H1 (cell line): ENCODE measurements at regions not wholly inside any gene's neighbourhood (a gene's known extent, or its start where the extent isn't known, plus 50 kb on each side); places are given as distances from the start of the nearest gene placed in this dataset.

ENCODE experiments used
- CTCF ChIA-PET: fragments of 300-600 bp; sonication (Branson Sonifier 250); formaldehyde crosslinking; loops from one replicate; lab custom pipeline; 2021; ENCODE audit not compliant: partially characterized antibody; lab: Charles Lee
- POLR2A ChIA-PET: fragments of 300-600 bp; sonication (Branson Sonifier 250); formaldehyde crosslinking; loops from one replicate; lab custom pipeline; 2021; ENCODE audit warnings: inconsistent platforms; ENCODE audit not compliant: partially characterized antibody; lab: Charles Lee
- DNase-seq, 2 experiments: peaks; one replicate each; pipeline versions ENCODE4 v3.0.0 to v3.0.0-alpha.2; 2010 to 2022; ENCODE audit warnings: low spot score in 2 of 2, low read depth in 1 of 2, mixed read lengths in 1 of 2
- FAIRE-seq: peaks from 2 replicates; lab custom pipeline; 2011; peaks lifted over from hg19 to GRCh38; lab: Jason Lieb, UNC
- H2AFZ ChIP-seq: 2 replicates; pipeline ENCODE4 v1.8.1; 2012; ENCODE audit warnings: low read length, inconsistent platforms
- H2AK5ac ChIP-seq: 2 replicates; pipeline ENCODE4 v1.6.1; 2013; ENCODE audit warnings: low read depth, low read length
- H2BK120ac ChIP-seq: replicated peaks from 2 replicates; pipeline ENCODE3; 2013; ENCODE audit warnings: low read depth, low read length, inconsistent platforms
- H2BK12ac ChIP-seq: 2 replicates; pipeline ENCODE4 v1.6.1; 2013; ENCODE audit warnings: low read depth, low read length
- H2BK15ac ChIP-seq: 2 replicates; pipeline ENCODE4 v1.6.1; 2013; ENCODE audit warnings: low read length
- H2BK20ac ChIP-seq: 2 replicates; pipeline ENCODE4 v1.6.1; 2013; ENCODE audit warnings: low read length
- H2BK5ac ChIP-seq: 2 replicates; pipeline ENCODE4 v1.6.1; 2013; ENCODE audit warnings: low read depth, low read length
- H3K14ac ChIP-seq: 2 replicates; pipeline ENCODE4 v1.6.1; 2013; ENCODE audit warnings: inconsistent platforms; ENCODE audit not compliant: insufficient read length
- H3K18ac ChIP-seq: 2 replicates; pipeline ENCODE4 v1.6.1; 2013; ENCODE audit warnings: low read length; ENCODE audit errors: extremely low read depth
- H3K23ac ChIP-seq: 2 replicates; pipeline ENCODE4 v1.6.1; 2013; ENCODE audit warnings: inconsistent platforms; ENCODE audit not compliant: insufficient read length
- H3K23me2 ChIP-seq: 2 replicates; pipeline ENCODE4 v1.6.1; 2013; ENCODE audit warnings: low read depth, low read length
- H3K27ac ChIP-seq: 2 replicates; pipeline ENCODE4 v1.6.1; 2011; ENCODE audit warnings: low read depth, low read length, inconsistent platforms
- H3K27me3 ChIP-seq, 4 experiments: replicated peaks in 1 of 4; 1 replicate in 1 of 4; 2 replicates in 3 of 4; pipeline versions ENCODE4 v1.6.1 to v1.8.1; 2011 to 2013; ENCODE audit warnings: low read length in 3 of 4, mild to moderate bottlenecking in 3 of 4, inconsistent platforms in 2 of 4, mixed read lengths in 2 of 4, moderate library complexity in 1 of 4; ENCODE audit not compliant: control insufficient read depth in 3 of 4, insufficient read depth in 3 of 4; ENCODE audit errors: extremely low read depth in 1 of 4
- H3K36me3 ChIP-seq, 4 experiments: 2 replicates each; pipeline versions ENCODE4 v1.6.1 to v1.8.1; 2011 to 2013; ENCODE audit warnings: mild to moderate bottlenecking in 4 of 4, low read length in 3 of 4, moderate library complexity in 2 of 4, control low read depth in 1 of 4, inconsistent platforms in 1 of 4; ENCODE audit not compliant: insufficient read depth in 4 of 4, control insufficient read depth in 2 of 4
- H3K4ac ChIP-seq: replicated peaks from 2 replicates; pipeline ENCODE3; 2013; ENCODE audit warnings: low read length, low read depth, mixed read lengths, inconsistent platforms; ENCODE audit not compliant: insufficient read length
- H3K4me1 ChIP-seq, 4 experiments: replicated peaks in 1 of 4; 1 replicate in 1 of 4; 2 replicates in 3 of 4; pipeline versions ENCODE4 v1.6.1 to v1.8.1; 2011 to 2013; ENCODE audit warnings: low read length in 3 of 4, inconsistent platforms in 2 of 4, mixed read lengths in 1 of 4; ENCODE audit not compliant: insufficient read depth in 4 of 4, control insufficient read depth in 3 of 4
- H3K4me2 ChIP-seq, 2 experiments: 2 replicates each; pipeline versions ENCODE4 v1.6.1 to v1.8.1; 2011 to 2013; ENCODE audit warnings: low read depth in 2 of 2, low read length in 2 of 2, control low read depth in 1 of 2, inconsistent platforms in 1 of 2, mild to moderate bottlenecking in 1 of 2; ENCODE audit not compliant: insufficient read depth in 1 of 2
- H3K4me3 ChIP-seq, 4 experiments: fragments of 200-600, 300-600 bp in 1 of 4; sonication (generic), shearing (Covaris generic), sonication (Bioruptor Twin) in 1 of 4; 2 replicates each; pipeline versions ENCODE4 v1.5.1 to v1.8.1; 2011 to 2016; ENCODE audit warnings: low read length in 4 of 4, low read depth in 3 of 4, control low read depth in 2 of 4, inconsistent platforms in 2 of 4, mild to moderate bottlenecking in 2 of 4, mixed read lengths in 1 of 4, moderate library complexity in 1 of 4; ENCODE audit not compliant: insufficient read depth in 2 of 4; ENCODE audit errors: extremely low read depth in 1 of 4
- H3K56ac ChIP-seq: replicated peaks from 2 replicates; pipeline ENCODE3; 2013; ENCODE audit warnings: low read depth, mild to moderate bottlenecking, mixed read lengths, low read length, inconsistent platforms; ENCODE audit not compliant: insufficient read length
- H3K79me1 ChIP-seq: 2 replicates; pipeline ENCODE4 v1.6.1; 2013; ENCODE audit warnings: low read depth, low read length, control low read depth
- H3K79me2 ChIP-seq, 2 experiments: 2 replicates each; pipeline versions ENCODE4 v1.6.1 to v1.8.1; 2012 to 2013; ENCODE audit warnings: low read length in 2 of 2, mild to moderate bottlenecking in 2 of 2, inconsistent platforms in 1 of 2; ENCODE audit not compliant: insufficient read depth in 2 of 2, control insufficient read depth in 1 of 2
- H3K9ac ChIP-seq, 4 experiments: replicated peaks in 1 of 4; 1 replicate in 1 of 4; 2 replicates in 3 of 4; pipeline versions ENCODE4 v1.6.1 to v1.8.1; 2011 to 2013; ENCODE audit warnings: low read depth in 3 of 4, low read length in 3 of 4, control low read depth in 2 of 4, mild to moderate bottlenecking in 2 of 4, moderate library complexity in 2 of 4, inconsistent platforms in 1 of 4; ENCODE audit errors: extremely low read depth in 1 of 4
- H3K9me3 ChIP-seq, 2 experiments: 2 replicates each; pipeline versions ENCODE4 v1.6.1 to v1.8.1; 2012 to 2013; ENCODE audit warnings: mild to moderate bottlenecking in 2 of 2, moderate library complexity in 2 of 2, control low read depth in 1 of 2, inconsistent platforms in 1 of 2, low read depth in 1 of 2, low read length in 1 of 2, mixed read lengths in 1 of 2; ENCODE audit not compliant: insufficient read depth in 2 of 2
- H4K20me1 ChIP-seq, 2 experiments: replicated peaks in 1 of 2; 2 replicates each; pipeline versions ENCODE3 to v1.8.1; 2011 to 2013; ENCODE audit warnings: inconsistent platforms in 2 of 2, low read length in 2 of 2, mild to moderate bottlenecking in 1 of 2; ENCODE audit not compliant: insufficient read depth in 2 of 2, control insufficient read depth in 1 of 2
- H4K5ac ChIP-seq: 2 replicates; pipeline ENCODE4 v1.6.1; 2013; ENCODE audit warnings: low read length, low read depth, mixed read lengths, inconsistent platforms; ENCODE audit not compliant: insufficient read length
- H4K8ac ChIP-seq: 2 replicates; pipeline ENCODE4 v1.8.0; 2013; ENCODE audit warnings: mild to moderate bottlenecking, moderate library complexity, low read length, inconsistent platforms; ENCODE audit not compliant: insufficient read depth; ENCODE audit errors: extremely low read depth
- H4K91ac ChIP-seq: replicated peaks from 2 replicates; pipeline ENCODE3; 2013; ENCODE audit warnings: low read length, mixed read lengths, inconsistent platforms; ENCODE audit not compliant: insufficient read length
- BCL11A ChIP-seq, 2 experiments: IDR thresholded peaks; one replicate each; pipeline ENCODE4 v1.6.1; 2011; ENCODE audit warnings: low read depth in 2 of 2, low read length in 2 of 2, mild to moderate bottlenecking in 2 of 2
- CBX5 ChIP-seq: fragments of 300-800, 300-1000 bp; sonication (generic); IDR thresholded peaks from 2 replicates; pipeline ENCODE4 v1.7.1; 2016; ENCODE audit warnings: antibody characterized with exemption, low read length, low read depth
- CHD2 ChIP-seq: IDR thresholded peaks from 2 replicates; pipeline ENCODE4 v1.6.1; 2012; ENCODE audit warnings: low read length, improper control_type of control experiment
- EGR1 ChIP-seq: IDR thresholded peaks from 2 replicates; pipeline ENCODE4 v1.6.1; 2011; ENCODE audit warnings: low read depth, low read length, borderline replicate concordance
- GTF2F1 ChIP-seq: IDR thresholded peaks from 2 replicates; pipeline ENCODE4 v1.6.1; 2012; ENCODE audit warnings: low read depth, low read length, improper control_type of control experiment, borderline replicate concordance
- JUND ChIP-seq: IDR thresholded peaks from 2 replicates; pipeline ENCODE4 v1.6.1; 2011; ENCODE audit warnings: mild to moderate bottlenecking, improper control_type of control experiment, low read length
- POLR2AphosphoS5 ChIP-seq: IDR thresholded peaks from 2 replicates; pipeline ENCODE4 v1.6.1; 2011; ENCODE audit warnings: low read depth, low read length
- SRF ChIP-seq: IDR thresholded peaks from 2 replicates; pipeline ENCODE4 v1.6.1; 2011; ENCODE audit warnings: mild to moderate bottlenecking, low read depth, low read length, moderate library complexity
- TAF7 ChIP-seq: optimal IDR thresholded peaks from 2 replicates; pipeline ENCODE3; 2011; ENCODE audit warnings: low read depth, mild to moderate bottlenecking, inconsistent platforms, low read length, moderate library complexity, borderline replicate concordance
- YY1 ChIP-seq: IDR thresholded peaks from 2 replicates; pipeline ENCODE4 v1.6.1; 2011; ENCODE audit warnings: low read depth, mild to moderate bottlenecking, low read length
- ZNF274 ChIP-seq: IDR thresholded peaks from 2 replicates; pipeline ENCODE4 v1.7.0; 2012; ENCODE audit warnings: low read length, borderline replicate concordance; ENCODE audit errors: extremely low read depth
- WGBS, 2 experiments: shearing (Covaris generic) in 1 of 2; methylation state at CpG; one replicate each; pipeline versions ENCODE4 v1.1.6 to v1.1.7; 2013 to 2015; ENCODE audit warnings: low lambda C conversion rate in 2 of 2, mixed read lengths in 2 of 2, inconsistent platforms in 1 of 2, low coverage in 1 of 2, missing lambda C conversion rate in 1 of 2; ENCODE audit not compliant: insufficient replicate concordance in 2 of 2, insufficient coverage in 1 of 2, insufficient read length in 1 of 2; ENCODE audit errors: extremely low coverage in 1 of 2, missing lambda C conversion rate in 1 of 2; 5-methylcytosine and 5-hydroxymethylcytosine counted together
- TF ChIP-seq, protein P1 (sequence below): IDR thresholded peaks from 2 replicates; pipeline ENCODE4 v1.6.1; 2012; ENCODE audit warnings: inconsistent platforms
- TF ChIP-seq, protein P2 (sequence below): IDR thresholded peaks from 2 replicates; pipeline ENCODE4 v1.6.1; 2011; ENCODE audit warnings: low read length, improper control_type of control experiment

- POLR2A ChIA-PET, result interaction anchor here (0.8 kb wide), 1 partner anchor 19 kb away, joined by 3 read pairs; no protein-coding TSS in a partner anchor
- no peak overlapping the region for H4K5ac ChIP-seq
- H3K4me1 ChIP-seq, result peaks cover 0 to 3% (median 0%) of the 10 kb centered on the region in 4 experiments; a peak in 1 of 7 replicates
- no peaks in the 10 kb centered on the region for H3K79me1 ChIP-seq
- no peak overlapping the region for H3K9ac ChIP-seq
- H2AK5ac ChIP-seq, result peak overlapping the region; percentile 1; the same call in 1 of the 2 replicates
- no peak overlapping the region for H3K4ac ChIP-seq
- no peak overlapping the region for H2BK12ac ChIP-seq
- H3K4me3 ChIP-seq, result no peak overlapping the region
- H2BK20ac ChIP-seq, result no peak overlapping the region
- no peak overlapping the region for H3K56ac ChIP-seq
- no peaks in the 10 kb centered on the region for H3K27me3 ChIP-seq
- no peak overlapping the region for H3K23ac ChIP-seq
- no peaks in the 10 kb centered on the region for H3K23me2 ChIP-seq
- no peak overlapping the region for H3K4me2 ChIP-seq
- H4K20me1 ChIP-seq, result no peaks in the 10 kb centered on the region
- CTCF ChIA-PET, result interaction anchor here (0.6 to 2.4 kb wide), 7 partner anchors 10 to 321 kb away, joined by 3 to 16 read pairs (median 4); no protein-coding TSS in a partner anchor
- H3K79me2 ChIP-seq, result no peaks in the 10 kb centered on the region
- no peak overlapping the region for H2BK120ac ChIP-seq
- no peaks in the 10 kb centered on the region for H3K9me3 ChIP-seq
- peak overlapping the region; percentile 3; the same call in 1 of the 2 replicates for H4K8ac ChIP-seq
- peak overlapping the region; percentile 46; the same call in 1 of the 2 replicates for H2BK15ac ChIP-seq
- H2AFZ ChIP-seq, result no peak overlapping the region
- DNase-seq, result no peak
- H3K14ac ChIP-seq, result no peak overlapping the region
- FAIRE-seq, result no peak
- H2BK5ac ChIP-seq, result no peak overlapping the region
- H3K18ac ChIP-seq, result no peak overlapping the region
- H3K36me3 ChIP-seq, result no peaks in the 10 kb centered on the region
- no peak overlapping the region for H3K27ac ChIP-seq
- H4K91ac ChIP-seq, result no peak overlapping the region
- 83% methylated on average over 5 of the region's 8 CpGs; no CpG with 5 or more reads in 1 of the 2 experiments for WGBS, 2 experiments
- TF ChIP-seq YY1 (no peak), CBX5 (no peak), ZNF274 (no peak), CHD2 (no peak), POLR2AphosphoS5 (no peak), BCL11A (IDR thresholded peaks at IDR 0.05; ENCODE audit: low read depth in 2 of 2, low read length in 2 of 2) (no peak), GTF2F1 (no peak), JUND (no peak), TAF7 (no peak), EGR1 (no peak), SRF (no peak)
- TF ChIP-seq, protein P1, sequence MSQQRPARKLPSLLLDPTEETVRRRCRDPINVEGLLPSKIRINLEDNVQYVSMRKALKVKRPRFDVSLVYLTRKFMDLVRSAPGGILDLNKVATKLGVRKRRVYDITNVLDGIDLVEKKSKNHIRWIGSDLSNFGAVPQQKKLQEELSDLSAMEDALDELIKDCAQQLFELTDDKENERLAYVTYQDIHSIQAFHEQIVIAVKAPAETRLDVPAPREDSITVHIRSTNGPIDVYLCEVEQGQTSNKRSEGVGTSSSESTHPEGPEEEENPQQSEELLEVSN, result no peak
- TF ChIP-seq, protein P2, sequence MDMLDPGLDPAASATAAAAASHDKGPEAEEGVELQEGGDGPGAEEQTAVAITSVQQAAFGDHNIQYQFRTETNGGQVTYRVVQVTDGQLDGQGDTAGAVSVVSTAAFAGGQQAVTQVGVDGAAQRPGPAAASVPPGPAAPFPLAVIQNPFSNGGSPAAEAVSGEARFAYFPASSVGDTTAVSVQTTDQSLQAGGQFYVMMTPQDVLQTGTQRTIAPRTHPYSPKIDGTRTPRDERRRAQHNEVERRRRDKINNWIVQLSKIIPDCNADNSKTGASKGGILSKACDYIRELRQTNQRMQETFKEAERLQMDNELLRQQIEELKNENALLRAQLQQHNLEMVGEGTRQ, result no peak
Measured at GRCh38 chr2:237191714-237192081, 106.0 kb downstream of the COPS8 start.
